ENCODE measurements at regions not wholly inside any gene's neighbourhood (a gene's known extent, or its start where the extent isn't known, plus 50 kb on each side); places are given as distances from the start of the nearest gene placed in this dataset.

DNA sequence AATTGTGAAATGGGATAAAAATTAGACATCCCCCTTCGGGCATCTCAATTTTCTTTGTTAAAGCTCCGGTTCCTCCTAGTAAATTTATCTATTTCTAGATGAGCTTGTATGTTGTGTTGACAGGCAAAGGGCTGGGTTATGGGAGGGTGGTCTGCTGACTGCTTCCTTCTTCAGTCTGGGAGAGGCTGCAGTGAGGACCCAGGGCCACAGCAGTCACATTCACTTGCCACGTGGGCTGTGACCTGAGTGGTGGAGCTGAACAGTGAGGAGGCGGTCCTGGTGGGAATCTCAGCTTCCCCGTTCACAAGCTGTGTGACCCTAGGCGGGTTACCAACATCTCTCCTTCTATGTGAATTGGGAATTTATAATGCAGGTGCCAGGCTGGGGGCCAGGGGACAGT lies 57.5 kb upstream of the RXRA start:
- TF ChIP-seq, protein P1, sequence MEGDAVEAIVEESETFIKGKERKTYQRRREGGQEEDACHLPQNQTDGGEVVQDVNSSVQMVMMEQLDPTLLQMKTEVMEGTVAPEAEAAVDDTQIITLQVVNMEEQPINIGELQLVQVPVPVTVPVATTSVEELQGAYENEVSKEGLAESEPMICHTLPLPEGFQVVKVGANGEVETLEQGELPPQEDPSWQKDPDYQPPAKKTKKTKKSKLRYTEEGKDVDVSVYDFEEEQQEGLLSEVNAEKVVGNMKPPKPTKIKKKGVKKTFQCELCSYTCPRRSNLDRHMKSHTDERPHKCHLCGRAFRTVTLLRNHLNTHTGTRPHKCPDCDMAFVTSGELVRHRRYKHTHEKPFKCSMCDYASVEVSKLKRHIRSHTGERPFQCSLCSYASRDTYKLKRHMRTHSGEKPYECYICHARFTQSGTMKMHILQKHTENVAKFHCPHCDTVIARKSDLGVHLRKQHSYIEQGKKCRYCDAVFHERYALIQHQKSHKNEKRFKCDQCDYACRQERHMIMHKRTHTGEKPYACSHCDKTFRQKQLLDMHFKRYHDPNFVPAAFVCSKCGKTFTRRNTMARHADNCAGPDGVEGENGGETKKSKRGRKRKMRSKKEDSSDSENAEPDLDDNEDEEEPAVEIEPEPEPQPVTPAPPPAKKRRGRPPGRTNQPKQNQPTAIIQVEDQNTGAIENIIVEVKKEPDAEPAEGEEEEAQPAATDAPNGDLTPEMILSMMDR (IDR thresholded peaks at IDR 0.05; ENCODE audit: low read depth, low read length, poor library complexity, severe bottlenecking): no peak
- no peak for TF ChIP-seq EZH2phosphoT487 (IDR thresholded peaks at IDR 0.05; ENCODE audit: borderline replicate concordance, low read length)

All from DOHH2 (cell line).